ENCODE measurements at regions not wholly inside any gene's neighbourhood (a gene's known extent, or its start where the extent isn't known, plus 50 kb on each side); places are given as distances from the start of the nearest gene placed in this dataset.

DNA sequence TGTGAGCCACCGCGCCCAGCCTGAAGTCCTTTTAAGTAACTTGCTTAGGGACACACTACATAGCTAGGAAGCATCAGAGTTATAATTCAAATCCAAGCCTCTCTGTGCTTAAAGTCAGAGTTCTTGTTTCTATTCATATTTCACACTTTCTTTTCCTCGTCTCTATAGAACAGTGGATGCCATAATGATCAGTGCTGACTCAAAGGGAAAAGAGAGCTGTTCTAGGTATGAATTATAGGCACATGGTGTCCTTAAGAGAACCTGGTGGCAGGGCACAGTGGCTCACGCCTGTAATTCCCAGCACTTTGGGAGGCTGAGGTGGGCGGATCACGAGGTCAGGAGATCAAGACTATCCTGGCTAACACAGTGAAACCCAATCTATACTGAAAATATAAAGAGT lies 400.2 kb upstream of the DDI1 start:
- H3K4me1 ChIP-seq (ENCODE audit: control insufficient read depth in 2 of 2, insufficient read depth in 2 of 2, low read length in 2 of 2): no peaks in the 10 kb centered on the region
- no peaks in the 10 kb centered on the region for H3K36me3 ChIP-seq (ENCODE audit: control insufficient read depth in 2 of 2, insufficient read depth in 2 of 2, low read length in 2 of 2)
- no peaks in the 10 kb centered on the region for H3K9me3 ChIP-seq (ENCODE audit: control insufficient read depth in 2 of 2, low read length in 2 of 2)
- no peak overlapping the region for H3K9ac ChIP-seq (ENCODE audit: low read depth in 1 of 2, low read length in 2 of 2)
- H3K27me3 ChIP-seq (ENCODE audit: control insufficient read depth in 2 of 2, insufficient read depth in 2 of 2, low read length in 2 of 2): no peaks in the 10 kb centered on the region
- no peak overlapping the region for H3K4me3 ChIP-seq (ENCODE audit: low read length in 2 of 2)
- no peak overlapping the region for H3K27ac ChIP-seq (ENCODE audit: low read depth in 2 of 2, low read length in 2 of 2)

DNA sequence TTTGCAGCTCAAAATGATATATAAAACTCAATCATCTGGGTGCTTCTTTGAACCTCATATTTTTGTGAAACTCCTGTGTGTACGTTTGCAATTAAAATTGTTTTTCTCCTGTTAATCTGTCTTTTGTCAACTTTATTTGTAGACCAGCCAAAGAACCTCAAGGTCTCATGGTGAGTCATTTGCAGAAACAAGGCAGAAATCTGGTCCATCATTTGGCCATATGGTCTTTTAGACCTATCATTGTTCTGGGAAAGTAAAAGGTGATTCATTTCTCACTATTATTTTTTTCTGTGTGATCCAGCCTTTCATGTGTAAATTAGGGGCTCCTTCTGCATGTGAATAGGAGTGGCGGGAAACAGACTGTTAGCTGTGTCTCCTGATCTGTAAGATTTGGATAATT lies 399.1 kb upstream of the DDI1 start:
- no peak overlapping the region for H3K27ac ChIP-seq (ENCODE audit: low read depth in 2 of 2, low read length in 2 of 2)
- no peaks in the 10 kb centered on the region for H3K27me3 ChIP-seq (ENCODE audit: control insufficient read depth in 2 of 2, insufficient read depth in 2 of 2, low read length in 2 of 2)
- no peaks in the 10 kb centered on the region for H3K36me3 ChIP-seq (ENCODE audit: control insufficient read depth in 2 of 2, insufficient read depth in 2 of 2, low read length in 2 of 2)
- H3K4me3 ChIP-seq (ENCODE audit: low read length in 2 of 2): no peak overlapping the region
- no peaks in the 10 kb centered on the region for H3K4me1 ChIP-seq (ENCODE audit: control insufficient read depth in 2 of 2, insufficient read depth in 2 of 2, low read length in 2 of 2)
- no peak overlapping the region for H3K9ac ChIP-seq (ENCODE audit: low read depth in 1 of 2, low read length in 2 of 2)
- no peaks in the 10 kb centered on the region for H3K9me3 ChIP-seq (ENCODE audit: control insufficient read depth in 2 of 2, low read length in 2 of 2)

- no peaks in the 10 kb centered on the region for H3K9me3 ChIP-seq (ENCODE audit: control insufficient read depth in 2 of 2, low read length in 2 of 2)
- no peak overlapping the region for H3K9ac ChIP-seq (ENCODE audit: low read depth in 1 of 2, low read length in 2 of 2)
- no peaks in the 10 kb centered on the region for H3K4me1 ChIP-seq (ENCODE audit: control insufficient read depth in 2 of 2, insufficient read depth in 2 of 2, low read length in 2 of 2)
- H3K4me3 ChIP-seq (ENCODE audit: low read length in 2 of 2): no peak overlapping the region
- H3K36me3 ChIP-seq (ENCODE audit: control insufficient read depth in 2 of 2, insufficient read depth in 2 of 2, low read length in 2 of 2): no peaks in the 10 kb centered on the region
- no peaks in the 10 kb centered on the region for H3K27me3 ChIP-seq (ENCODE audit: control insufficient read depth in 2 of 2, insufficient read depth in 2 of 2, low read length in 2 of 2)
- H3K27ac ChIP-seq (ENCODE audit: low read depth in 2 of 2, low read length in 2 of 2): no peak overlapping the region
Measured at GRCh38 chr11:103637831-103638230, 398.6 kb upstream of the DDI1 start.

DNA sequence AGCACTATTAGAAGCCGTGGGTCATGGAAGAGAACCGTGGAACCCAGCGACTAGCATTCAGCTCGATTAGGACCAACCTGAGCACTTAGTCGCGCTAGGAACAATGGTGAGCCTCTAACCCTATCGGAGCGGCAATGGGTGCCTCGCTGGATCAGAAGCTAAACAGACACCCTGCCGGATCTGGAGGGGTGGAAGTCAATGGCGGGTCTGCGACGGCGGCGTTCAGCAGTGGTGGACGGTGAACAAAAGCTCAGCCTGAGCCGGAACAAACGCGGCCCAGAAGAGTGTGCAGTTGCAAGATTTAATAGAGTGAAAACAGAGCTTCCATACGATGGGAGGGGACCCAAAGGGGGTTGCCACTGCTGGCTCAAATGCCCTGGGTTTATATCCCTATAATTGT lies 391.8 kb upstream of the DDI1 start:
- no peaks in the 10 kb centered on the region for H3K36me3 ChIP-seq (ENCODE audit: control insufficient read depth in 2 of 2, insufficient read depth in 2 of 2, low read length in 2 of 2)

DNA sequence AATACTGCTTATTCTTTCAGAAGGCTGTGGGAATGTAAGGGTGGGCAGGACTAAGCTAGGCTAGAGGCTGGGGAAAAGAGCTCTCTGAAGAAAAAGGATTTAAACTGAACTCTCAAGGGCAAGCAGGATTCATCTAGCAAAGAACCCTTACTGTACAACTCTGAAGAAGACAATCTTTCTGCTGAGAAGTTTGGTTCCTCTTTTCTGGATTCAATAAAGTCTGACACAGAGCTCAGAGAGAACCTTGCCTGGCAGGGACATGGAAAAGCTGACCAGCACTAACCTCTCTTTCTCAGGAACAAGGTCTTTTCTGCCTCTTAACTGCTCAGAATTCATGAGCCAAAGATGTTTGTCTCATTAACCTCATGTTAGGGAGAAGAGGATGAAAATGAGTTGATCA lies 388.4 kb upstream of the DDI1 start:
- Histone ChIP-seq H3K9ac (ENCODE audit: low read depth in 1 of 2, low read length in 2 of 2) (no peak overlapping the region), H3K36me3 (ENCODE audit: control insufficient read depth in 2 of 2, insufficient read depth in 2 of 2, low read length in 2 of 2) (no peaks in the 10 kb centered on the region), H3K4me3 (ENCODE audit: low read length in 2 of 2) (no peak overlapping the region), H3K27me3 (ENCODE audit: control insufficient read depth in 2 of 2, insufficient read depth in 2 of 2, low read length in 2 of 2) (no peaks in the 10 kb centered on the region), H3K4me1 (ENCODE audit: control insufficient read depth in 2 of 2, insufficient read depth in 2 of 2, low read length in 2 of 2) (no peaks in the 10 kb centered on the region), H3K9me3 (ENCODE audit: control insufficient read depth in 2 of 2, low read length in 2 of 2) (peaks cover 0 to 2% of the 10 kb centered on the region in 2 donors), H3K27ac (ENCODE audit: low read depth in 2 of 2, low read length in 2 of 2) (no peak overlapping the region)

More for the DNA sequence above, 391.8 kb upstream of the DDI1 start:
- Histone ChIP-seq H3K27me3 (ENCODE audit: control insufficient read depth in 2 of 2, insufficient read depth in 2 of 2, low read length in 2 of 2) (no peaks in the 10 kb centered on the region), H3K9me3 (ENCODE audit: control insufficient read depth in 2 of 2, low read length in 2 of 2) (no peaks in the 10 kb centered on the region), H3K4me3 (ENCODE audit: low read length in 2 of 2) (no peak overlapping the region), H3K4me1 (ENCODE audit: control insufficient read depth in 2 of 2, insufficient read depth in 2 of 2, low read length in 2 of 2) (no peaks in the 10 kb centered on the region), H3K27ac (ENCODE audit: low read depth in 2 of 2, low read length in 2 of 2) (no peak overlapping the region), H3K9ac (ENCODE audit: low read depth in 1 of 2, low read length in 2 of 2) (no peak overlapping the region)

- Histone ChIP-seq H3K4me3 (ENCODE audit: low read length in 2 of 2) (no peak overlapping the region), H3K27me3 (ENCODE audit: control insufficient read depth in 2 of 2, insufficient read depth in 2 of 2, low read length in 2 of 2) (no peaks in the 10 kb centered on the region), H3K36me3 (ENCODE audit: control insufficient read depth in 2 of 2, insufficient read depth in 2 of 2, low read length in 2 of 2) (no peaks in the 10 kb centered on the region)
Measured at GRCh38 chr11:103648670-103649400, 387.6 kb upstream of the DDI1 start.

DNA sequence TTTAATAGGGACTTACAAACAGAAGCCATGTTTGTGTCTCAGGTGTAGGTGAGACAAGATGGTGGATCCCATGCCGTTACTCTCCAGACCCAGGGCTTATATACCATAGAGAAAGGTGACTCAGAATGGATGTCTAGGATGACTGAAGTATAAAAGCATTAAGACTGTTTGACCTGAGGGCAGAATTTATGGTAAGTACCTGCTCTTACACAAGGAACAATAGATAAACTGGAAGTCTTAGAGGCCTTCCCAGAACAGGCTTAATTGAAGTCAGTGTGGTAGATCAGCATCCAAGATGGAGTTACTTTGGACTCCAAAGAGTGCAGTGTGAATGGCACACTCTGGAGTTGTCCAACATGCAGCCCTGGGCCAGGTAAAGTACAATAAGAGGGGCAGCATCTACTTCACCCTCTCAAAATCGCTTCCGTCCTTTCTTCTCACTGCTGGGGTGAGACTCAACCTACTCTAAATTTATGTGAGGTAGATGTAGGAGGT lies 387.0 kb upstream of the DDI1 start:
- no peaks in the 10 kb centered on the region for H3K4me1 ChIP-seq (ENCODE audit: control insufficient read depth in 2 of 2, insufficient read depth in 2 of 2, low read length in 2 of 2)
- H3K4me3 ChIP-seq (ENCODE audit: low read length in 2 of 2): no peak overlapping the region
- H3K9me3 ChIP-seq (ENCODE audit: control insufficient read depth in 2 of 2, low read length in 2 of 2): peaks cover 0 to 2% of the 10 kb centered on the region in 2 donors
- no peak overlapping the region for H3K9ac ChIP-seq (ENCODE audit: low read depth in 1 of 2, low read length in 2 of 2)
- no peak overlapping the region for H3K27ac ChIP-seq (ENCODE audit: low read depth in 2 of 2, low read length in 2 of 2)
- no peaks in the 10 kb centered on the region for H3K36me3 ChIP-seq (ENCODE audit: control insufficient read depth in 2 of 2, insufficient read depth in 2 of 2, low read length in 2 of 2)
- H3K27me3 ChIP-seq (ENCODE audit: control insufficient read depth in 2 of 2, insufficient read depth in 2 of 2, low read length in 2 of 2): no peaks in the 10 kb centered on the region

More at GRCh38 chr11:103648670-103649400, 387.6 kb upstream of the DDI1 start:
- Histone ChIP-seq H3K9ac (ENCODE audit: low read depth in 1 of 2, low read length in 2 of 2) (no peak overlapping the region), H3K4me1 (ENCODE audit: control insufficient read depth in 2 of 2, insufficient read depth in 2 of 2, low read length in 2 of 2) (no peaks in the 10 kb centered on the region), H3K27ac (ENCODE audit: low read depth in 2 of 2, low read length in 2 of 2) (no peak overlapping the region), H3K9me3 (ENCODE audit: control insufficient read depth in 2 of 2, low read length in 2 of 2) (peaks cover 0 to 2% of the 10 kb centered on the region in 2 donors)

GRCh38 chr11:103650330-103650729 lies 386.1 kb upstream of the DDI1 start:
- Histone ChIP-seq H3K4me3 (ENCODE audit: low read length in 2 of 2) (no peak overlapping the region), H3K4me1 (ENCODE audit: control insufficient read depth in 2 of 2, insufficient read depth in 2 of 2, low read length in 2 of 2) (no peaks in the 10 kb centered on the region), H3K27me3 (ENCODE audit: control insufficient read depth in 2 of 2, insufficient read depth in 2 of 2, low read length in 2 of 2) (no peaks in the 10 kb centered on the region), H3K27ac (ENCODE audit: low read depth in 2 of 2, low read length in 2 of 2) (no peak overlapping the region), H3K9ac (ENCODE audit: low read depth in 1 of 2, low read length in 2 of 2) (no peak overlapping the region), H3K9me3 (ENCODE audit: control insufficient read depth in 2 of 2, low read length in 2 of 2) (peaks cover 0 to 2% of the 10 kb centered on the region in 2 donors), H3K36me3 (ENCODE audit: control insufficient read depth in 2 of 2, insufficient read depth in 2 of 2, low read length in 2 of 2) (no peaks in the 10 kb centered on the region)

DNA sequence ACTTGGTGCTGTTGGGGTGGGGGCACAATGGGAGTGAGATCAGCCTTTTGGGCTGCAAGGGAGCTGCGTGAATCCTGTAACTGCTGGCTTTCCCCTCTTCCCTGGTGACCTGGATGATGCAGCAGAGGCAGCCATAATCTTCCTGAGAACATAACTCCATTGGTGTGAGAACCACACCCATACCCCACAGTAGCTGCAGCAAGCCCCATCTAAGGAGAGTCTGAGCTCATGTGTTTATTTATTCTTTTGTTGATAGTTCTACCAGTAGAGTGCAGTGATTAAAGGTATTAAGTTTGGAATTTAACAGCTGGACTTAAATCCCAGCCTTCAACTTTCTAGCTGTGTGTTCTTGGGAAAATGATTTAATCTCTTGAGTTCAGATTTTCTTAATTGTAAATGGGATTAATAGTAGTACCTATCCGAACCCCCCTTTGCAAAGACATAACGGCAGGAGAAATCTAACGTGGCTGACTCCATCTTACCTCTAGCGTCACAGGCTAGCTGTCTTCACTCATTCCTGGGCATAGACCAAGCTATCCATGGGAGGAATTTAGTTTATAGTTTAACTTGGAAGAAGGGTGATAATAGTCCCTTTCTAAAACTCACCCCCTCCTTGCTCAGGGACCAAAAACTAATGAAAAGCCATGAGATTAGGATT lies 385.0 kb upstream of the DDI1 start:
- H3K4me1 ChIP-seq (ENCODE audit: control insufficient read depth in 2 of 2, insufficient read depth in 2 of 2, low read length in 2 of 2): no peaks in the 10 kb centered on the region
- no peak overlapping the region for H3K4me3 ChIP-seq (ENCODE audit: low read length in 2 of 2)
- no peak overlapping the region for H3K9ac ChIP-seq (ENCODE audit: low read depth in 1 of 2, low read length in 2 of 2)
- peaks cover 0 to 2% of the 10 kb centered on the region in 2 donors for H3K9me3 ChIP-seq (ENCODE audit: control insufficient read depth in 2 of 2, low read length in 2 of 2)
- no peaks in the 10 kb centered on the region for H3K36me3 ChIP-seq (ENCODE audit: control insufficient read depth in 2 of 2, insufficient read depth in 2 of 2, low read length in 2 of 2)
- no peak overlapping the region for H3K27ac ChIP-seq (ENCODE audit: low read depth in 2 of 2, low read length in 2 of 2)
- no peaks in the 10 kb centered on the region for H3K27me3 ChIP-seq (ENCODE audit: control insufficient read depth in 2 of 2, insufficient read depth in 2 of 2, low read length in 2 of 2)

DNA sequence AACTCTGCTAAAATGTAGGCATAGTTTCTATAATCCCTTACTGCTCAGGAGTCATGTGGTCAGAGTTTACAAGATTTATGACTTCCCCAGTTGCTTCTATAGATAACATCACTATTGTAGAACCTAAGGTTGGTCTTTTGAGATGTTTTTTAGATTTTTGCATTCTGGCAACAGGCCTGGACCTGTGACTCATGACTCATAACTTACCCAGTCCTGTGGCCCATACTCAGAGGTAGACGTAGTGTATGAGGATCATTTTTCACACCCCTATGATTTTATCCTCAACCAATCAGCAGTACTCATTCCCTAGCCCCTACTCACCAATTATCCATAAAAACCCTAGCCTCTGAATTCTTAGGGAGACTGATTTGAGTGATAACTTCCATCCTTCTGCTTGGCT lies 384.4 kb upstream of the DDI1 start:
- H3K9me3 ChIP-seq (ENCODE audit: control insufficient read depth in 2 of 2, low read length in 2 of 2): peaks cover 0 to 2% of the 10 kb centered on the region in 2 donors
- no peaks in the 10 kb centered on the region for H3K4me1 ChIP-seq (ENCODE audit: control insufficient read depth in 2 of 2, insufficient read depth in 2 of 2, low read length in 2 of 2)
- no peak overlapping the region for H3K4me3 ChIP-seq (ENCODE audit: low read length in 2 of 2)
- no peaks in the 10 kb centered on the region for H3K36me3 ChIP-seq (ENCODE audit: control insufficient read depth in 2 of 2, insufficient read depth in 2 of 2, low read length in 2 of 2)
- no peak overlapping the region for H3K9ac ChIP-seq (ENCODE audit: low read depth in 1 of 2, low read length in 2 of 2)
- H3K27ac ChIP-seq (ENCODE audit: low read depth in 2 of 2, low read length in 2 of 2): no peak overlapping the region
- H3K27me3 ChIP-seq (ENCODE audit: control insufficient read depth in 2 of 2, insufficient read depth in 2 of 2, low read length in 2 of 2): no peaks in the 10 kb centered on the region
